ACC112 (cell line): ENCODE measurements at regions not wholly inside any gene's neighbourhood (a gene's known extent, or its start where the extent isn't known, plus 50 kb on each side); places are given as distances from the start of the nearest gene placed in this dataset.

ENCODE experiments used
- H2AFZ ChIP-seq: fragments of 200-600 bp; sonication (generic); one replicate; pipeline ENCODE4 v1.6.0; 2017; ENCODE audit warnings: antibody characterized with exemption, low read length; ENCODE audit not compliant: unreplicated experiment
- H3K27ac ChIP-seq: fragments of 200-600 bp; sonication (generic); 2 replicates; pipeline ENCODE4 v1.5.1; 2014; ENCODE audit warnings: low read depth, mild to moderate bottlenecking, antibody characterized with exemption, low read length, moderate library complexity
- H3K27me3 ChIP-seq: fragments of 200-600 bp; sonication (generic); 2 replicates; pipeline ENCODE4 v1.6.1; 2014; ENCODE audit warnings: mild to moderate bottlenecking, antibody characterized with exemption, low read length, moderate library complexity, mixed read lengths; ENCODE audit not compliant: insufficient read depth
- H3K36me3 ChIP-seq: fragments of 200-600 bp; sonication (generic); 2 replicates; pipeline ENCODE4 v1.6.1; 2016; ENCODE audit warnings: mild to moderate bottlenecking, antibody characterized with exemption, low read length, moderate library complexity, mixed read lengths; ENCODE audit not compliant: insufficient read depth
- H3K4me1 ChIP-seq: fragments of 200-600 bp; sonication (generic); one replicate; pipeline ENCODE4 v1.6.1; 2016; ENCODE audit warnings: low read length, mixed read lengths; ENCODE audit not compliant: insufficient read depth, unreplicated experiment, control insufficient read depth
- H3K4me3 ChIP-seq: fragments of 200-600 bp; sonication (generic); 2 replicates; pipeline ENCODE4 v1.5.1; 2014; ENCODE audit warnings: mild to moderate bottlenecking, low read depth, low read length
- H3K79me2 ChIP-seq: fragments of 200-600 bp; sonication (generic); one replicate; pipeline ENCODE4 v1.6.0; 2016; ENCODE audit warnings: low read length; ENCODE audit not compliant: control insufficient read depth, unreplicated experiment, insufficient read depth

- Histone ChIP-seq H3K27me3 (no peaks in the 10 kb centered on the region), H3K4me3 (no peak overlapping the region), H3K27ac (no peak overlapping the region), H3K79me2 (no peaks in the 10 kb centered on the region), H2AFZ (no peak overlapping the region), H3K4me1 (peaks cover 17% of the 10 kb centered on the region), H3K36me3 (no peaks in the 10 kb centered on the region)
Observed at GRCh38 chr16:85346404-85347212, 234.3 kb upstream of the CIBAR2 start.

- H3K27me3 ChIP-seq: no peaks in the 10 kb centered on the region
- H2AFZ ChIP-seq: no peak overlapping the region
Observed at GRCh38 chr16:85347213-85347591, 234.9 kb upstream of the CIBAR2 start.

GRCh38 chr16:85348065-85348840 is 236.0 kb upstream of the CIBAR2 start:
- Histone ChIP-seq H3K27me3 (no peaks in the 10 kb centered on the region), H3K27ac (no peak overlapping the region), H3K4me1 (peaks cover 17% of the 10 kb centered on the region), H3K79me2 (no peaks in the 10 kb centered on the region), H2AFZ (no peak overlapping the region), H3K36me3 (no peaks in the 10 kb centered on the region), H3K4me3 (no peak overlapping the region)

More at GRCh38 chr16:85347213-85347591, 234.9 kb upstream of the CIBAR2 start:
- Histone ChIP-seq H3K27ac (no peak overlapping the region), H3K36me3 (no peaks in the 10 kb centered on the region), H3K4me3 (no peak overlapping the region), H3K4me1 (peaks cover 17% of the 10 kb centered on the region), H3K79me2 (no peaks in the 10 kb centered on the region)

GRCh38 chr16:85348911-85349334 is 236.7 kb upstream of the CIBAR2 start:
- Histone ChIP-seq H3K4me1 (peaks cover 17% of the 10 kb centered on the region), H3K27ac (no peak overlapping the region), H3K79me2 (no peaks in the 10 kb centered on the region), H3K4me3 (no peak overlapping the region), H2AFZ (no peak overlapping the region), H3K36me3 (no peaks in the 10 kb centered on the region), H3K27me3 (no peaks in the 10 kb centered on the region)

GRCh38 chr16:85349365-85350145 is 237.3 kb upstream of the CIBAR2 start:
- peaks cover 22% of the 10 kb centered on the region for H3K4me1 ChIP-seq
- no peak overlapping the region for H3K4me3 ChIP-seq
- H3K79me2 ChIP-seq: no peaks in the 10 kb centered on the region
- no peaks in the 10 kb centered on the region for H3K27me3 ChIP-seq
- H2AFZ ChIP-seq: no peak overlapping the region
- no peaks in the 10 kb centered on the region for H3K36me3 ChIP-seq
- H3K27ac ChIP-seq: no peak overlapping the region

- Histone ChIP-seq H3K27ac (no peak overlapping the region), H3K4me1 (peaks cover 27% of the 10 kb centered on the region), H3K79me2 (no peaks in the 10 kb centered on the region), H3K27me3 (no peaks in the 10 kb centered on the region), H3K36me3 (no peaks in the 10 kb centered on the region), H3K4me3 (no peak overlapping the region), H2AFZ (no peak overlapping the region)
Observed at GRCh38 chr16:85350146-85350728, 238.0 kb upstream of the CIBAR2 start.

GRCh38 chr16:85350973-85351372 is 238.7 kb upstream of the CIBAR2 start:
- H3K4me3 ChIP-seq: no peak overlapping the region
- no peaks in the 10 kb centered on the region for H3K27me3 ChIP-seq
- H3K36me3 ChIP-seq: no peaks in the 10 kb centered on the region
- H3K27ac ChIP-seq: no peak overlapping the region; the same call in 1 of the 2 replicates
- peaks cover 27% of the 10 kb centered on the region for H3K4me1 ChIP-seq
- no peaks in the 10 kb centered on the region for H3K79me2 ChIP-seq
- H2AFZ ChIP-seq: no peak overlapping the region

- Histone ChIP-seq H3K27ac (no peak overlapping the region), H3K79me2 (no peaks in the 10 kb centered on the region), H2AFZ (no peak overlapping the region), H3K4me1 (peaks cover 27% of the 10 kb centered on the region), H3K4me3 (no peak overlapping the region), H3K27me3 (no peaks in the 10 kb centered on the region), H3K36me3 (no peaks in the 10 kb centered on the region)
Observed at GRCh38 chr16:85353013-85353412, 240.7 kb upstream of the CIBAR2 start.

GRCh38 chr16:85353839-85354685 is 241.8 kb upstream of the CIBAR2 start:
- H3K79me2 ChIP-seq: no peaks in the 10 kb centered on the region
- H3K27ac ChIP-seq: no peak overlapping the region
- no peak overlapping the region for H3K4me3 ChIP-seq
- H2AFZ ChIP-seq: no peak overlapping the region
- peaks cover 31% of the 10 kb centered on the region for H3K4me1 ChIP-seq
- no peaks in the 10 kb centered on the region for H3K36me3 ChIP-seq
- no peaks in the 10 kb centered on the region for H3K27me3 ChIP-seq
